ACC112 (cell line): ENCODE measurements at regions not wholly inside any gene's neighbourhood (a gene's known extent, or its start where the extent isn't known, plus 50 kb on each side); places are given as distances from the start of the nearest gene placed in this dataset.

ENCODE experiments used
- H2AFZ ChIP-seq: fragments of 200-600 bp; sonication (generic); one replicate; pipeline ENCODE4 v1.6.0; 2017; ENCODE audit warnings: antibody characterized with exemption, low read length; ENCODE audit not compliant: unreplicated experiment
- H3K27ac ChIP-seq: fragments of 200-600 bp; sonication (generic); 2 replicates; pipeline ENCODE4 v1.5.1; 2014; ENCODE audit warnings: low read depth, mild to moderate bottlenecking, antibody characterized with exemption, low read length, moderate library complexity
- H3K27me3 ChIP-seq: fragments of 200-600 bp; sonication (generic); 2 replicates; pipeline ENCODE4 v1.6.1; 2014; ENCODE audit warnings: mild to moderate bottlenecking, antibody characterized with exemption, low read length, moderate library complexity, mixed read lengths; ENCODE audit not compliant: insufficient read depth
- H3K36me3 ChIP-seq: fragments of 200-600 bp; sonication (generic); 2 replicates; pipeline ENCODE4 v1.6.1; 2016; ENCODE audit warnings: mild to moderate bottlenecking, antibody characterized with exemption, low read length, moderate library complexity, mixed read lengths; ENCODE audit not compliant: insufficient read depth
- H3K4me1 ChIP-seq: fragments of 200-600 bp; sonication (generic); one replicate; pipeline ENCODE4 v1.6.1; 2016; ENCODE audit warnings: low read length, mixed read lengths; ENCODE audit not compliant: insufficient read depth, unreplicated experiment, control insufficient read depth
- H3K4me3 ChIP-seq: fragments of 200-600 bp; sonication (generic); 2 replicates; pipeline ENCODE4 v1.5.1; 2014; ENCODE audit warnings: mild to moderate bottlenecking, low read depth, low read length
- H3K79me2 ChIP-seq: fragments of 200-600 bp; sonication (generic); one replicate; pipeline ENCODE4 v1.6.0; 2016; ENCODE audit warnings: low read length; ENCODE audit not compliant: control insufficient read depth, unreplicated experiment, insufficient read depth

DNA sequence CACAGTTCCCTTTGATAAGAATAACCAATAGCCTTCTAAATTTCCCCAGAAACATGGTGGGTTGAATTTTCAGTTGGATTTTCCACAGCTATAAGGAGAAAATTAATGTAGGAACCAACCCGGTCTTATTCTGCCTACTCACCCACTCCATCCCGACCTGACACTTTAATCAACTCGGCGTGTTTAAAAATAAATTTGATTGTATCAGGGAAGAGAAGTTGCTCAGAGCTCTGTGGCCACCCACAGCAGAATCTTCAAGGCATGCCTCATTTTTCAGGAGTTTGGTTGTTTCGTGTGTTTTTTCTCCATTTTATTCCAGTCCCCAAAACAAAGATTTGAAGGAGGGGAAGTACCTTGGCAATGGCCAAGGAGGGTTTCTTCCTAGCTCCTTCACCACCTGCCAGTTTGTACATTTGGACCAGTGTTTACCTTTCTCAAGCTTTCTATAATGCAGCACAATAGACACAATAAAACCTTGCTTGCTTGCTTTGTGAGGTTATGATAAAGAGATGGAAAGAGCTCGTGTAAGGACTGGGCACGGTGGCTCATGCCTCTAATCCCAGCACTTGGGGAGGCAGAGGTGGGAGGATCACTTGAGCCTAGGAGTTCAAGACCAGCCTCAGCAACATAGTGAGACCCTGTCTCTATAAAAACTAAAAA lies 297.2 kb upstream of the JARID2 start:
- H3K4me3 ChIP-seq, result no peak overlapping the region

DNA sequence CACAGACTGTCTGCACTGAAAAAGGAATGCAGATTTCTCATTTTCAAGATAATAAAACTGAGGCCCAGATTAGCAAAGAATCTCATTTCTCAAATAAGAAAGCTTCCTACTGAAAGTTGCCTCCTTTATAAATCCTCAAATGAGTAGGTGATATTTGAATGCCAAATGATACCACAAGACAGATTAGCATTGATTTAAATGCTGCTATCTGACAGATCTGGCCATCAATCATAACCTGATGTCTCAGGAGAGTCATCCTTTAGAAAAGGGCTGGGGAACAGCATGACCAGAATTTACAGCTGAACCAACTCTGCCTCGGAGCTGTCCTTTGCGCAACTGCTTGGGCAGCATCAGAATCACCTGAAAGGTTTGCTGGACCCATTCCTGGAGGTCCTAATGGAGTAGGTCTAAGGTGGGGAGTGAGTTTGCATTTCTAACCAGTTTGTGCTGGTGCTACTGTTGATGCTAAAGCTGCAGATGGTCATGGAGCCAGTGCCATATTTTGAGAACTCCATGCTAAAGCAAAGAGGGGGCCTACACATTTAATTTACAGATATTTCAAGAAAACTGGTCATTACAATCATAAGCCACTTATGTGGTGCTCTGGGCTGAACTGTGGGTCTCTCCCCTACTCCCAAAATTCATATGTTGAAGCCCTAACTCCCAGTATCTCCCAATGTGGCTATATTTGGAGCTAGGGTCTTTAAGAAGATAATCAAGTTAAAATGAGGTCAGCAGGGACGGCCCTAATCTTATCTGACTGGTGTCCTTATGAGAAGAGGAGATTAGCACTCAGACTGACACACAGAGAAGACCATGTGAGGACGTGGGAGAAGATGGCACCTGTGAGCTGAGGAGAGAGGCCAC lies 295.5 kb upstream of the JARID2 start:
- no peak overlapping the region for H3K27ac ChIP-seq

More for the DNA sequence above, 297.2 kb upstream of the JARID2 start:
- H3K4me1 ChIP-seq, result no peaks in the 10 kb centered on the region
- no peaks in the 10 kb centered on the region for H3K27me3 ChIP-seq
- H3K36me3 ChIP-seq, result no peaks in the 10 kb centered on the region
- no peak overlapping the region for H3K27ac ChIP-seq
- H3K79me2 ChIP-seq, result no peaks in the 10 kb centered on the region
- no peak overlapping the region for H2AFZ ChIP-seq

DNA sequence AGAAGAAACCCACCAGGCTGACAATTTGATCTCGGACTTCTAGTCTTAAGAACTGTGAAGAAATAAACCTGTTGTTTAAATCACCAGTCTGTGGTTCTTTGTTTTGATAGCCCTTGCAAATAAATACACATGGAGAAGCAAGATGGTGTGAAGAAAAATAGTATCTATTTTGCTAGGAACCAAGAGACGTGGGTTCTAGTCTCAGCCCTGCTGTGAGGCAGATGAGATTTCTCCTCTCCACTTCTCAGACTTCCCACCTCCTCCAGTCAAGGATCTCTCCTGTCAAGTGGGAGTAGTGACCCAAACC lies 294.9 kb upstream of the JARID2 start:
- no peaks in the 10 kb centered on the region for H3K4me1 ChIP-seq
- H3K4me3 ChIP-seq, result no peak overlapping the region
- no peak overlapping the region for H2AFZ ChIP-seq
- no peaks in the 10 kb centered on the region for H3K27me3 ChIP-seq
- H3K27ac ChIP-seq, result no peak overlapping the region
- H3K79me2 ChIP-seq, result no peaks in the 10 kb centered on the region
- H3K36me3 ChIP-seq, result no peaks in the 10 kb centered on the region

More for the DNA sequence above, 295.5 kb upstream of the JARID2 start:
- Histone ChIP-seq H3K27me3 (no peaks in the 10 kb centered on the region), H2AFZ (no peak overlapping the region), H3K4me1 (no peaks in the 10 kb centered on the region), H3K36me3 (no peaks in the 10 kb centered on the region), H3K79me2 (no peaks in the 10 kb centered on the region), H3K4me3 (no peak overlapping the region)

GRCh38 chr6:14951704-14952103 lies 294.2 kb upstream of the JARID2 start:
- H2AFZ ChIP-seq, result no peak overlapping the region
- no peaks in the 10 kb centered on the region for H3K79me2 ChIP-seq
- no peaks in the 10 kb centered on the region for H3K36me3 ChIP-seq
- no peak overlapping the region for H3K4me3 ChIP-seq
- no peak overlapping the region for H3K27ac ChIP-seq
- H3K27me3 ChIP-seq, result no peaks in the 10 kb centered on the region
- H3K4me1 ChIP-seq, result no peaks in the 10 kb centered on the region

- no peaks in the 10 kb centered on the region for H3K79me2 ChIP-seq
- H3K27me3 ChIP-seq, result no peaks in the 10 kb centered on the region
- no peak overlapping the region for H3K27ac ChIP-seq
- no peaks in the 10 kb centered on the region for H3K4me1 ChIP-seq
- no peak overlapping the region for H2AFZ ChIP-seq
- no peak overlapping the region for H3K4me3 ChIP-seq
- no peaks in the 10 kb centered on the region for H3K36me3 ChIP-seq
Observed at GRCh38 chr6:14953836-14954235, 292.0 kb upstream of the JARID2 start.

GRCh38 chr6:14957355-14958059 lies 288.4 kb upstream of the JARID2 start:
- no peaks in the 10 kb centered on the region for H3K36me3 ChIP-seq
- no peak overlapping the region for H3K27ac ChIP-seq
- no peak overlapping the region for H2AFZ ChIP-seq
- no peaks in the 10 kb centered on the region for H3K4me1 ChIP-seq
- no peak overlapping the region for H3K4me3 ChIP-seq
- H3K79me2 ChIP-seq, result no peaks in the 10 kb centered on the region
- no peaks in the 10 kb centered on the region for H3K27me3 ChIP-seq

DNA sequence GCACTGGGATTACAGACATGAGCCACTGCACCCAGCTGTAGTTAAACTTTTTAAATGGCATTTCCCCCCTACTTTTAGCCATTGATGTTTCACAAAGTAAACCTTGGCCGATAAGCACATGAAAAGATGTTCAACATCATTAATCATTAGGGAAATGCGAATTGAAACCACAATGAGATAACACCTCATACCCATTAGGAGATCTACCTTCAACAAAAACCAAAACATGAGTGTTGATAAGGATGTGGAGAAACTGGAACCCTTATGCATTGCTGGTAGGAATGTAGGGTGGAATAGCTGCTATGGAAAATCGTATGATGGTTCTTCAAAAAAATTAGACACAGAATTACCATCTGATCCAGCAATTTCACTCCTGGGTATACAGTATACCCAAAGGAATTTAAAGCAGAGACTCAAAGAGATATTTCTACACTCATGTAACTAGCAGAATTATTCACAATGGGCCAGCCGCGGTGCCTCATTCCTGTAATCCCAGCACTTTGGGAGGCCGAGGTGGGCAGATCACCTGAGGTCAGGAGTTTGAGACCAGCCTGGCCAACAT lies 286.5 kb upstream of the JARID2 start:
- Histone ChIP-seq H3K4me1 (no peaks in the 10 kb centered on the region), H3K36me3 (no peaks in the 10 kb centered on the region), H3K27me3 (no peaks in the 10 kb centered on the region), H3K4me3 (no peak overlapping the region), H3K27ac (no peak overlapping the region), H3K79me2 (no peaks in the 10 kb centered on the region), H2AFZ (no peak overlapping the region)

DNA sequence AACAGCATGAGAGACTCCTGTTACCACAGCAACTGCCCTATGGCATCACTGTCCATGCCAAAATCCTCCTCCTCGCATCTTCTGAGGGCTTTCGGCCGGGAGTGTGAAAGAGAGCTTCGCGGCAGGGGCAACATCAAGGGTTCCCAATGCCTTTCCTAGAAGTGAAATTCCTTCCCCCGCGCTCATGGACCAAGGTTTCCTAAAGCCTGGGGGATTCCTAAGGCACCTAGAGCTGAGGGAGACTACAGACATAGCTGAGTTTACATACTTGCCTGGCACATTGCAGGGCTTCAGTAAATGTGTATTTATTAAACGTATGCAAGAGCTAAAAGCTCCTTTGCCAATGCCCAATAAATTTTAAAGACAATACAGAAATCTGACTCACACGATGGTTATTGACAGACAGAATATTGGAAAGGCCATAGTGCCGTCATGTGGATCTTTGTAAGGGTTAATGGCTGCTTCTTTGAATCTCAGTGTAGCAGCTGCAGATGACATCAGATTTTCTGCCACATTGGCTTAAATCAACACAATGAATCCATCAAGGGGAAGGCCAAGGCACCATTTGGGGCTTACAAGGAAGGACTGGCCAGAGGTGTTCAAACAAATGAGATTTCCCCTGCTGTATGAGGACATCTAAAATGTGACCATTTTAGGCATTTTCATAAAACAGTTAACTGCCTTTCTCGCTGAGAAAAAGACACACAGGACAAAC lies 281.2 kb upstream of the JARID2 start:
- Histone ChIP-seq H3K79me2 (no peaks in the 10 kb centered on the region), H2AFZ (no peak overlapping the region), H3K27ac (no peak overlapping the region), H3K4me1 (no peaks in the 10 kb centered on the region), H3K4me3 (no peak overlapping the region), H3K36me3 (no peaks in the 10 kb centered on the region), H3K27me3 (no peaks in the 10 kb centered on the region)

DNA sequence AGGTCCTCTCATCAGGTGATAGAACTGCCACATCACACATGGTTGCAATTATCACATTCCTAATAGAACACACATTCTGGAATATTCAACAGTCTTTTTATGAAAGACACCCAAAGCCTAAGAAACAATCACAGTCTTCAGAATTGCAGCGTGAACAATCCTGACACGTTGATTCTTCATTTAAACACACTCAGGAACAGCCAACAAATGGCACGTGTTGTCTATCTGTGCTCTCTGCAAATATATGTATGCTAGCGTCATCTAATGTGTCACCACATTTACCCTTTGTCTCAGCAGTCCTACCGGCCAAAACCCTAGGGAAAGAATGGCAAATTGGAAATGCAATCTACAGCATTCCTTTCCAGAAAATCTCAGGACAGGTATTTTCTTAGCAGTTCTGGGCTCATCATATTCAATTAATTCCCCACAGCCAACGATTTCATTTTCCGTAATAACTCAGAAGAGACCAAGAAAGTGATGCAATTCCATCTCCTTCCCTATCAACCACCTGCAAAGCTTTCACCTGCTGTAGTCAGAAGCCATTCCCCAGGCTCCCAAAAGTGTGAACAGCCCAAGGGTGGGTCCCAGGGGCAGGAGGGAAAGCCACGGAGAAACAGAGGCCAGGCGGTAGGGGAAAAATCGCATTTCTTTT lies 280.3 kb upstream of the JARID2 start:
- Histone ChIP-seq H2AFZ (no peak overlapping the region), H3K27ac (no peak overlapping the region), H3K36me3 (no peaks in the 10 kb centered on the region), H3K79me2 (no peaks in the 10 kb centered on the region), H3K4me1 (no peaks in the 10 kb centered on the region), H3K27me3 (no peaks in the 10 kb centered on the region), H3K4me3 (no peak overlapping the region)
